Colonic mucosa (tissue), 4 donors: ENCODE measurements at regions not wholly inside any gene's neighbourhood (a gene's known extent, or its start where the extent isn't known, plus 50 kb on each side); places are given as distances from the start of the nearest gene placed in this dataset.

ENCODE experiments used
- DNase-seq: peaks from one replicate; pipeline ENCODE4 v3.0.0-alpha.2; 2020
- H3K27ac ChIP-seq: fragments of 200-600 bp; one replicate; pipeline ENCODE4 v1.8.0; 2021
- H3K27me3 ChIP-seq: fragments of 200-600 bp; one replicate; pipeline ENCODE4 v1.8.0; 2021
- H3K36me3 ChIP-seq: fragments of 200-600 bp; one replicate; pipeline ENCODE4 v1.8.0; 2021
- H3K4me1 ChIP-seq: fragments of 200-600 bp; one replicate; pipeline ENCODE4 v1.8.0; 2021; ENCODE audit warnings: mild to moderate bottlenecking
- H3K4me3 ChIP-seq: fragments of 200-600 bp; one replicate; pipeline ENCODE4 v1.8.0; 2021
- H3K9ac ChIP-seq, 2 donors: one replicate each; pipeline ENCODE4 v1.7.0; 2013; ENCODE audit warnings: control low read depth in 2 of 2, low read depth in 2 of 2, low read length in 2 of 2
- H3K9me3 ChIP-seq: fragments of 200-600 bp; one replicate; pipeline ENCODE4 v1.8.0; 2021
- intact Hi-C: fragments of 100-400 bp; cut with DNase I; formaldehyde crosslinking; loops from one replicate; pipeline ENCODE4 v1.14.1; 2022
- TF ChIP-seq, protein P1 (sequence below): fragments of 200-600 bp; IDR thresholded peaks from one replicate; pipeline ENCODE4 v1.8.0; 2022; ENCODE audit warnings: antibody characterized with exemption, mild to moderate bottlenecking
- donor health status: healthy.
- donor health status: DM: no; HTN: no; CAD: no.
- donor health status: DM: no; HTN: no; CAD: no.

DNA sequence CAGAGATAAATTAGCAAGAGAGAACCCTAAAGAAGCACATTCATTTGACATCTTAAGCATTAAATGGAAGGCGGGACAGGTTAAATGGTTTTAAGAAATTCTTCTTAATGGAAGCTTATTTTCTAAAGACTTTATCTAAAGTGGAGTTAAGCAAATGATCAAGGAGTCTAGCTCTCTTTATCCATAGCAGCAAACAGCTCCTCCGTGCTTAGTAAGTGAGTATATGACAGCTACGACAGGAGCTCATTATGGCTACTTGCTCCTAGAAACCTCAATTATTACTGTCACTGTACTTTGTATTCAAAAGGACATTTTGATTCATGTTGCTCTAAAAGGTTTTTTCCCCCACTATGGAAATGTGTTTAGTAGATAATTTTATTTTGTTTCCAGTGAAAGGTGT is 444.9 kb downstream of the TMX3 start:
- no peak overlapping the region for H3K4me3 ChIP-seq
- intact Hi-C loops, result no loop called here
- DNase-seq, result no peak

DNA sequence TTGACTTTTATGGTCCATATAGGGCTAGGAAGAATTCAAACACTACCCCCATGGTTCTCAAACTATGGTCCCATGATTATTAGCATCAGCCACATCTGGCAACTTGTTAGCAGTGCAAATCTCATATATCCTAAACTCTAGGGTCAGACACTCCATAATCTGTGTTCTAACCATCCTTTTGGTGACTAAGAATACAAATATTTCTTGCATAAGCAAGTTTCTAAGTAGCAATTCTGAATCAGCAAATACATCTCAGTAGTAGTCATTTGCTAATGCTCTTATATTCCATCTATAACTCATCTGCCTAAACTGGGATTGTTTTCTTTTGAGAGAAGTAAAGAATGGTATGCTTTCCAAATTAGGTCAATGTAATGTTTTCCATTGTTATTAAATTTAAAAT is 447.3 kb downstream of the TMX3 start:
- no peak overlapping the region for H3K4me3 ChIP-seq
- H3K27ac ChIP-seq, result no peak overlapping the region
- no peaks in the 10 kb centered on the region for H3K9me3 ChIP-seq
- DNase-seq, result no peak
- H3K9ac ChIP-seq, result no peak overlapping the region
- no peaks in the 10 kb centered on the region for H3K4me1 ChIP-seq
- no peaks in the 10 kb centered on the region for H3K27me3 ChIP-seq
- TF ChIP-seq, protein P1, sequence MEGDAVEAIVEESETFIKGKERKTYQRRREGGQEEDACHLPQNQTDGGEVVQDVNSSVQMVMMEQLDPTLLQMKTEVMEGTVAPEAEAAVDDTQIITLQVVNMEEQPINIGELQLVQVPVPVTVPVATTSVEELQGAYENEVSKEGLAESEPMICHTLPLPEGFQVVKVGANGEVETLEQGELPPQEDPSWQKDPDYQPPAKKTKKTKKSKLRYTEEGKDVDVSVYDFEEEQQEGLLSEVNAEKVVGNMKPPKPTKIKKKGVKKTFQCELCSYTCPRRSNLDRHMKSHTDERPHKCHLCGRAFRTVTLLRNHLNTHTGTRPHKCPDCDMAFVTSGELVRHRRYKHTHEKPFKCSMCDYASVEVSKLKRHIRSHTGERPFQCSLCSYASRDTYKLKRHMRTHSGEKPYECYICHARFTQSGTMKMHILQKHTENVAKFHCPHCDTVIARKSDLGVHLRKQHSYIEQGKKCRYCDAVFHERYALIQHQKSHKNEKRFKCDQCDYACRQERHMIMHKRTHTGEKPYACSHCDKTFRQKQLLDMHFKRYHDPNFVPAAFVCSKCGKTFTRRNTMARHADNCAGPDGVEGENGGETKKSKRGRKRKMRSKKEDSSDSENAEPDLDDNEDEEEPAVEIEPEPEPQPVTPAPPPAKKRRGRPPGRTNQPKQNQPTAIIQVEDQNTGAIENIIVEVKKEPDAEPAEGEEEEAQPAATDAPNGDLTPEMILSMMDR, result no peak
- intact Hi-C loops, result no loop called here
- H3K36me3 ChIP-seq, result no peaks in the 10 kb centered on the region

More for the DNA sequence above, 444.9 kb downstream of the TMX3 start:
- H3K27ac ChIP-seq, result no peak overlapping the region
- H3K36me3 ChIP-seq, result no peaks in the 10 kb centered on the region
- H3K9ac ChIP-seq, result no peak overlapping the region
- no peaks in the 10 kb centered on the region for H3K4me1 ChIP-seq
- H3K9me3 ChIP-seq, result no peaks in the 10 kb centered on the region
- TF ChIP-seq, protein P1, result no peak
- no peaks in the 10 kb centered on the region for H3K27me3 ChIP-seq

DNA sequence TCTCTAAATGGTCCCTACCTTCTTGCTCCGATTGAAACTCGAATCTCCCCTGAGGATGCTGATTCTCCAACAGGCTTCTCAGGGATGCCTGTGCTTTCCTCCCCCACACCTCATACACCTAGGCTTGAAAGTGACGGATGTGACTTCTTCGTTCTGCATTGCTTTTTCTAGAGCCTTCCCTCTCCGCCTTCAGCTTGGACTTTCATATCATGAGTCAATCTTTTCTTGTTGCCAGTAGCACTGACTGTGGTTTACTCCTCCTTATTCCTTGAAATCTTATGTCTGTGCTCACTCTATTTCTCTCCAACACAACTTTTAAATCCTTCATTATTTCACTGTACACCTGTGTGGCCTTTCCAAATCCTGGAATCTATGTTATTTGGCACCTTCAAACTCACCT is 451.4 kb downstream of the TMX3 start:
- intact Hi-C loops, result no loop called here
- H3K27me3 ChIP-seq, result no peaks in the 10 kb centered on the region
- no peaks in the 10 kb centered on the region for H3K4me1 ChIP-seq
- no peak for DNase-seq
- H3K9me3 ChIP-seq, result no peaks in the 10 kb centered on the region
- H3K9ac ChIP-seq, result no peak overlapping the region
- H3K36me3 ChIP-seq, result no peaks in the 10 kb centered on the region
- H3K27ac ChIP-seq, result no peak overlapping the region
- TF ChIP-seq, protein P1, result no peak
- H3K4me3 ChIP-seq, result no peak overlapping the region

DNA sequence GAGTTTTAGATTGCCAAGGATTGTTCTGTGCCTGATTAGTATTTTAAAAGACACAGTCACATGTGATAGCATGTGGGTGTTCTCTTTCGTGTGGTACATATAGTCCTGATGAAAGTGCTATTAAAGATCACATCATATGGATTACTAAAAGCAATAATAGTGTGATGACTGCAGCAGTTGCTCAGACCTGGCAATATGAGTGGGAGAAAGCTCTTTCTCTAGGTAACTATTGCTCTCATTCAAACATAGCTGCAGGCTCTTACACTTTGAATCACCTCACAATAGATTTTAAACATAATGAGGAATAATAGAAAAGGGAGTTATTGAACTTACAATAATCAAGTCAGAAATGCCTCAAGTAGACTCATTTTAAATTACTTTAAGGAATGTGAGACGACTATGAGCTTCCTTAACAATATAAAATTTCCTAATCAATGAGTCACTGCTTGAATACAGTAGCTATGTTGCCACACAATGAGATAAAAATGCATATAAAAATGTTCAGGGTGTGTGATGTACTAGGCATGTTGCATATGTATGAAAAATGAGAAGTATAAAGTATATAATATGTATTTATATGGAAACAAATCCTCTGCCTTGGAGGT is 452.1 kb downstream of the TMX3 start:
- H3K27me3 ChIP-seq, result no peaks in the 10 kb centered on the region
- no peaks in the 10 kb centered on the region for H3K36me3 ChIP-seq
- no peaks in the 10 kb centered on the region for H3K9me3 ChIP-seq
- H3K9ac ChIP-seq, result no peak overlapping the region
- intact Hi-C loops, result no loop called here
- no peaks in the 10 kb centered on the region for H3K4me1 ChIP-seq
- TF ChIP-seq, protein P1, result no peak
- no peak for DNase-seq
- no peak overlapping the region for H3K4me3 ChIP-seq
- no peak overlapping the region for H3K27ac ChIP-seq

DNA sequence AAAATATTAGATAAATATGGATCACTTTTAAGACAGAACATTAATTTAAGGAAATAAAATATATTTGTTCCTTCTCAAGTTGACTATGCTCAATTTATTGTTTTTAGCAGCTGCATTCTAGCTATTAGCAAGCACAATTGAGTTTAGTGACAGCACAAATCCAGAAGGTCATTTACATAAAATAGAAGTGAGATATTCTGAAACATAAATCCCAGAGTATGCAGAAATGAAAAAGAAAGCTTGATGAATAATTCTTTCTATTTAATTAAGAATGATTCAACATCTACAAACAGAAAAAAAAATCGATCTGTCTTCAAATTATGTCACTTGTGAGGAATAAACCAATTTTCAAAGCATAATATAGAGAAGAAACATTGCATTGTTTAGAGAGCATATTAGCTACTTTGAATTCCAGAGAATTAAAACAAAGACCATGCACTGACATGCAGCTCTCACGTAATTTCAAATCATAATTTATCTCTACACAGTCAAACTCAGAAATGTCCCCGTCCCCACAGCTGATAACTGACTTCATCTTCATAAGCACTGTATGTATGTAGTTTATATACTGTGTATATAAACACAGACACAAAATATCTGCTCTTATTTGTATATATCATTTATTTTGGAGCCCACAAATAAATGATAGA is 458.4 kb downstream of the TMX3 start:
- Histone ChIP-seq H3K27me3 (no peaks in the 10 kb centered on the region), H3K27ac (no peak overlapping the region), H3K9ac (no peak overlapping the region), H3K4me3 (no peak overlapping the region), H3K4me1 (no peaks in the 10 kb centered on the region), H3K9me3 (no peaks in the 10 kb centered on the region), H3K36me3 (no peaks in the 10 kb centered on the region)
- intact Hi-C loops, result no loop called here
- DNase-seq, result no peak
- TF ChIP-seq, protein P1, result no peak
